ENCODE measurements at regions not wholly inside any gene's neighbourhood (a gene's known extent, or its start where the extent isn't known, plus 50 kb on each side); places are given as distances from the start of the nearest gene placed in this dataset.
"Not testable (repeated sequence)": the region's sequence is repeated elsewhere in the genome, so short reads cannot be mapped to it uniquely, and the experiment has no call there.

DNA sequence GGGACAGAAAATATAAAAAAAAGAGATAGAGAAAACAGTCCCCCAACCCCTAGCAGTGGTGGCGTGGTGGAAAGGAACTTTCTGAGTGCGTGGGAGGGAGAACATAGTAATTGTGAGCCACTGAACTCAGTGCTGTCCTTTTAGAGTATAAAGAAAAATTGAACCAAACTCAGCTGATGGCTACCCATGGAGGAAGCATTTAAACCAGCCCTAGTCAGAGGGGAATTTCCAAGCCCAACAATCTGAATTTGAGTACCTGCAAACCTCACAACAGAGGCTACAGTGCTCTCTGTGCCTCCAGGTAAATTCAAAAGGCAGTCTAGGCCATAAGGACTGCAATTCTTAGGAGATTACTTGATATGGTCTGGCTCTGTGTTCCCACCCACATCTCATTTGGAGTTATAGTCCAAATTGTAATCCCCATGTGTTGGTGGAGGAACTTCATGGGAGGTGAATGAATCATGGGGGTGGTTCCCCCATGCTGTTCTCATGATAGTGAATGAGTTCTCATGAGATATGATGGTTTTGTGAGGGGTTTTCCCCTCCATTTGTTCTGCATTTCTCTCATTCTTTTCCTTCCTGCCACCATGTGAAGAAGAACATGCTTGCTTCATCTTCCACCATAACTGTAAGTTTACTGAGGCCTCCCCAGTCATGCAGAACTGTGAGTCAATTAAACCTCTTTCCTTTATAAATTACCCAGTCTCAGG lies 687.8 kb downstream of the FAM181B start:
- no peak for DNase-seq

DNA sequence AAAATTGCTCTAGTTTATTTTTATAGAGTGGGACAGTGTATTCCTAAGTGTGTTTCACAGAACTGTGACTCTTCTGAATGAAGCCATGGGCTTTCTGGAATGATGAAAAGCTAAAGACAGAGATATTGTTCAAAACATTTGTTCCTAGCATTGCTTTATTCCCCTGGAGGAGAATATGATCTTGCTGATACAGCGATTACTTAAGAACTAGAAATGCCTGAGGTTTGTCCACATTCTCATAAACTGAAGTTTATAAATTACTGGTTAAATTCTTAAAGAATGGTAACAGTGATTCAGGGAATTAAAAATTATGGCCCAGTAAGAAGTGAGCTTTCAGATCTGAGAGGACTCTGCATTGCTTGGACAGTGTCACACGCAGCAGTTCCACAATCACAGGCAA lies 690.3 kb downstream of the FAM181B start:
- DNase-seq: no peak

DNA sequence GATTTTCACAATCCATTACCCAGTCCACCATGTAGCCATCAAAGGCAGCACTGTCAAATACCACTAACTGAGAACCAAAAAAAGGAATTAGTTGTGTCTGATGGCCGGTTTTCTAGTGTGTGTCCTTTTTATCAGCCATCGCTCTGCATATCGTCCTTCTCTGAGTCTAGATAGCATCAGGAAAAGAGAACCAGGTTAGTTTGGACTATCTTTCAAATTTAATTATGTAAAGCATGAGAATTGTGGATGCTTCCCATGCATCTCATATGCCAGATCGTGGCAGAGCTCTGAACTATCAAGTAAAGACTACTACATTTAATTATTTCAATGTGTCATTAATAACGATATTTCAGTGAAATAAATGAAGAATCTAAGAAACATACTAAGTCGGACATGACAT lies 691.9 kb downstream of the FAM181B start:
- no peak for DNase-seq

DNA sequence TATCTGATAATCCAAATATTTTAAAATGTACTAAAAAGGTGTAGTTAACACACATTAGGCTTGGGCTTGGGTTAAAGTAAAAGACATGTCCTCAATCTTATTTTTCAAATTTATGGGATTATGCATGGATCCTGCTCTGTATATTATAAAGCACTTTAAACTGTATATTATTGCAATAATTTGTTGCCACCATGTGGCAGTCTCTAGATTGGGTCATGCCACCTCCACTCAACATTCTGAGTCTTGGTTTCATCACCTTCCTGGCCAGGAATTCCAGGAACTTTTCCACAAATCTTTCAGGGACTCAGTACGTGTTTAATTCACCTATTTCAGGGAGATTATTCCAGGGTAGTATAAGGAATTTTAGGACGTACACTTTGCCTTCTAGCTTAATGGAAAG lies 695.5 kb downstream of the FAM181B start:
- no peak for DNase-seq

DNA sequence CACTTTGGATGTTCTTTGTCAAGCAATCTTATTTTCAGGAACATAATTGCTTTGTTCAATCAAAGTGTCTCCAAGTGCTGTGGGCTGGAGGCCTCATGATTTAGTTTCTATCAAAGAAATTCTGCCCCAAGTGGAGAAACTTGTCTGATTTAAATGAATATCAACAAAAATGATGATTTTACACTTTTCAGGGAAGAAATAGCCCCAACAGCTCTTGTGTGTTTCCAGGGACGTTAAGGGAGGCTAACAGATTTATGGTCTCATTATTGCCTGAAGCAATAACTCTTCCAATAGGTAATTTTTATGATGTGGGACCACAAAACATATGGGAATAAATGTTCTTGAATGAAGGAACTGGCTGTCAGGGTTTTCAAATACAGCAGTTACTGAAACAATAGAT lies 699.1 kb downstream of the FAM181B start:
- DNase-seq: no peak

DNA sequence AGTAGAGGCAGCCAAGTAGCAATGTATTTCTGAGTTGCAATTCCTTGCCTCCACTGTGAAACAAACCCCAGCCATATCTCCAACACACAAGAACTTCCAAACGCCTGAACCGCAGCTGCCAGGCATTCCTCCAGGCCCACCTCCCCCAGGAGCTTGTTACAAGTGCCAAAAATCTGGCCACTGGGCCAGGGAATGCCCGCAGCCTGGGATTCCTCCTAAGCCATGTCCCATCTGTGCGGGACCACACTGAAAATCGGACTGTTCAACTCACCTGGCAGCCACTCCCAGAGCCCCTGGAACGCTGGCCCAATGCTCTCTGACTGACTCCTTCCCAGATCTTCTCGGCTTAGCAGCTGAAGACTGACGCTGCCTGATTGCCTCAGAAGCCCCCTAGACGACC lies 706.3 kb downstream of the FAM181B start:
- DNase-seq: not testable (repeated sequence)

DNA sequence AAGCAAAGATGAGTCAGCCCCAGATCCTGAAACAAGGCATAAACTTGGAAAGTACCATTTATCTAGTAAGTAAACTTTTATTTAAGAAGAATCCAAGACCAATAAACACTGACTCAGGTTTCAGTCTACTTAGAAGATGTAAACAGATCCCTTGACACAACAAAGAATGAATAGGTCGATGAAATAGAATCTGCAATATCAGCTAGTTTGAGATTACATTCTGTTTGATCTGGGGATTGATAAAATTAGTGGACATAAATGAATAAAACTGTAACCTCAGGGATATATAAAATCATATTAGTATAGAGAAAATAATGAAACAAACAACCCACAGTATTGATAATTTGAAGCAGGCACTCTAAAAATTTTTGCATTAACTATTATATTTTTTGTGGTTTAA lies 708.9 kb downstream of the FAM181B start:
- DNase-seq: no peak

DNA sequence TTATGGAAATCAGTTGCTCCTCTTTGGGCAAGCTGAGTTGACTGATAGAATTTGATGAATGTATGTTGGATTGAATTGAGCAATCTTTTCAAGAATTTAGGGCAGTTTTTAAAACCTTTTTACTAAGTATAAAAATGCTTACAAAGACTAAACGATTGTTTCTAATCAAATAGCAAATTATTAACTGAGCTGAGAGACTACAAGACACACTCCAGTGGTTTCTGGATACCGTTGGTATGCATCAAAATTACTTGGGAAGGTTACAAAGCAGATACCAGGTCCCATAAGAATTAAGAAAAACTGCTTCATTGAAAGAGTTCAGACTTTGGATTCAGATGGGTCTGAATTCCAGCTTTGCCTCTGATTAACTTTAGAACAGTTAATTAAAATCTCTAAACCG lies 721.4 kb downstream of the FAM181B start:
- no peak for DNase-seq

DNA sequence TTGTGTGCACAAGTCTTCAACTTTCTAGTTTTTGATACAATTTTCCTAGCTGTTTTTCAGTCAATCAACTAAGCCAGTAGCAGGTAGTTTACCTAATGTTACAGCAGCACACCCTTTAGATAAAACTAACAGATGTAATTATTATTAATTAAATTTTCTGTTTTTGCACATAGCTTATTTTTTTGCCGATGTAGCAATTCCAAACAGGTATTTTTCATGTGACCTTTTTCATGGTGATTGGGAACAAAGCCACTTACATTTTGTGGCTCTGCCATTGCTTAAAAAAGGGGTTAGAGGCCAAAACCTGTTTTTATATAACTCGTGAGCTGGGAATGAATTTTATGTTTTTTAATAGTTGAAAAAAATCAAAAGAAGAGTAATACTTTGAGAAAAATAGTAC lies 724.5 kb downstream of the FAM181B start:
- no peak for DNase-seq

DNA sequence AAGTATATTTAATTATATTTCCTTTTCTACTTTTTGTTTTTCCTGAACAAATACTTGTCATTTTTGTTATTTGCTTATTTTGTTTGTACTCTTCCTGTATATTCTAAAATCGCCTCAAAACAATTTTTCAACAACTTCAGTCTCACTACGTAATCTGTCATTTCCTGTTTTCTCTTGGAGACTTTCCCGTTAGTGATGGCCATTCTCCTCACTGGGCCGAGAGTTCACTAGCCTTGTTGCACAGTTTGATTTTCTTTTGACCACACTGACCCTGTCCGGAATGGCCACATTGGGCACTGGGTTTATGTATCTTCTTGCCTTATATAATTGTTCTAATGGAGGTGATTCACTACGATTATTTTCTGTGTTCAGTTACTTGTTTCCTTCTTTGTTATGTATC lies 726.1 kb downstream of the FAM181B start:
- no peak for DNase-seq

DNA sequence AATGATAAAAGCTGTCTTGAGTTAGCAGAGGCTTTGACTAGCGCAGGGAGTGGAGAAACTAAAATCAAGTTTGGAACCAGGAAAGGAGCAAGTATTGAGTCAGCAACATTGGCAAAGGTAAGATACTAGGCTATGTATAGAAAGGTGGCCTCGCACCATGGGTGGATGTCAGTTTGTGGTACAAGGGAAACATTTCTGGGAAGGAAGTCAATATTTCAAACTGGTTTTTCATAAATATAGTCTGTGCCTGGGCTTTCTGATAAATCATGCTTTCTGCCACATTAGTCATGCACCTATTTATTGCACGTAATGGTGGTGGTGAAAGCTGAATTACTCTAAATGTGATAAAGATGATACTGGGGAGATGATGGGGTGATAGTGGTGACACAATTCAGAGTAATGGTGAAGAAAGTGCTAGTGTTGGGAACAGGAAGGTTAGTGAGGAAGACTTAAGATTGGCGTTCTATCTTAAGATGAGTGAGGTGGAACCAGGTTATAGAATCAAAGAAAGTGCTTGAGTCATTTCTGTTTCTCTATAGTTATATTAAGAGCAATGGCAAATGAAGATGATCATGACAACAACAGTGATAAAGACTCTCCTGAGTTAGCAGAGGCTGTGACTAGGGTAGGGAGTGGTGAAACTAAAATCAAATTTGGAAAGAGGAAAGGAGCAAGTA lies 729.0 kb downstream of the FAM181B start:
- no peak for DNase-seq

DNA sequence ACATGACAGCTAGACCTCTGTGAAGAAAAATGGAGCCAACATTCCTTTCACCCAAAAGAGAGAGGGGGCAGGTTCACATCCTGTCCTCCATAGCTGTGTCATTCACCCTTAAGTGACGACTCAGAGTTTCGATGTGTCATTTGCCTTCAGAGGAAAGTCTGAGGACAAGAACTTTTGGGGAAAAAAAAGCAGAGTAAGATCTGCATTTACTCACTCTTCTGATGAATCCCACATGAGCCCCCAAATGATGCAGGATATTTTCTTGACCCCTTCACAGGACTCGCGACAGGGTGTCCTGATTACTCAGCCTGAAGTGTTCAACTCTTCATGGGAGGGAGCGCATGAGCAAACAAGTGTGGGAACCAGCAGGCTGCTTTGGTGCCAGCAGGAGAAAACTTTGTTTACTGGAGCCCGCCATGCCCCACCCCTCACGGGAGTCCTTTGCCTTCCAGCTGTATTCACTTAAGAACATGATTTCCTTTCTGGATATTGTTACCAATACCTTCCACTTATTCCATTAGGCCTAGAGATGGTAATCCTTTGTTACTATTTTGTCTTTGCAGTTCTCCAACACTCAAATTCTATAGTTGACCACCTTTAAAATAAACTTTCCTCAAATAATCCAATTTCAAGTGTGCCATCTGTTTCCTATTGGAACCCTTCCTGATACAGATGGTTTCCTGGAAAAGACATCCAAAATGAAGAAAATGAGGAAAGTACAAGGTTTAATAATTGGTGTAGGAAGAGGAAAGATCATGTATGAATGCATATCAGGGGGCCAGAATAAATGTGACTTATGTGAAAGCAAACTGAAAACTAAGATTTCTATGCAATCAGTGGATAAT lies 729.8 kb downstream of the FAM181B start:
- no peak for DNase-seq

DNA sequence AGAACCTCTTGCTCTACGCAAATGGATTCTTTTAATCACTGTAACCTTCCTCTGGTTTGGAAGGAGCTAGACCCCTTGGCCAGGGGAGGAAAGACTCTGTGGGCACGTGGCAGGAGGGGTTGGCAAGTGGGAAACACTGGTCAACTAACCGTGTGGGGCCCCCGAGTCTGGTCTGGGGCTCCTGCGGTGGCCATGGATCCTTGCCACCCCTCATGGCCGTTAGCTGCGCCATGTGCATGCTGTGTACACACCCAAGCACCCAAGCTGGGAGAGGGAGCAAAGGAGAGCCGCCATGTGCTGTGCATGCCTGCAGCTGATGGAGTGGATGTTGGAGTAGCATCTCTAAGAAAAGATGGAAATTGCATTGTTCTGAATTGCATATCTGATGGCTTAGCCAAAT lies 730.6 kb downstream of the FAM181B start:
- no peak for DNase-seq

DNA sequence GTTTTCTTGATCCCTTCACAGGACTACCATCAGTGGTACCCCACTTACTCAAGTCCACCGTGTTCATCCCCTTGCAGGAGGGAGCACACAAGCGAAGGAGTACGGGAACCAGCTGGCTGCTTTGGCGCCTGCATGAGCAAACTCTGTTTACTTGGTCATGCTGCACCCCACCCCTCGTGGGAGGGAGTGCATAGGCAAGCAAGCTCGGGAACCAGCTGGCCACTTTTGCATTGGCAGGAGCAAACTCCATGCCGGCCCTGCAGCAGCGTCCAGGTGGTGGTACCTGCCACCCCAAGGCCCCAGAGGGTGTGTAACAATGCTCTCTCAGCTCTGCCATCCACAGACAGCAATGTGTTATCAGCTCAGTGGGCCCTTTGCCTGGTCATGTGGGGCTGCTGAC lies 737.8 kb downstream of the FAM181B start:
- no peak for DNase-seq

DNA sequence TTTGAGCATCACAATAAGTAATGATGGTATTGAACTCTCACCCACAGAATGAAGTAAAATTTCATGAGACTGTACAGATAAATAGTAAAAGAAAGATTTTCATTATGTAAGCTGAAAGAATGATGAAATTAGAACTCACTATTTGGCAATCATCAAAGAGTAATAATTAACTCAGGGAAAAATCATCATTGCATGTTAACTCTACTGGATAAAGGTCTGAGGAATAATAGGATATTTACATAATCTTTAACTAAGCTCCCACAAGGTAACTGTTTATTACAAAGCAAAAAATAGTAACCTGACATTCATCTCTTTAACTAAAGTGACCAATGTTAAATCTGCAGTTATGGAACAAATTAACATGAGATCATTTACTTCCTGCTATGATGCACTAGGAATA lies 739.9 kb downstream of the FAM181B start:
- no peak for DNase-seq

DNA sequence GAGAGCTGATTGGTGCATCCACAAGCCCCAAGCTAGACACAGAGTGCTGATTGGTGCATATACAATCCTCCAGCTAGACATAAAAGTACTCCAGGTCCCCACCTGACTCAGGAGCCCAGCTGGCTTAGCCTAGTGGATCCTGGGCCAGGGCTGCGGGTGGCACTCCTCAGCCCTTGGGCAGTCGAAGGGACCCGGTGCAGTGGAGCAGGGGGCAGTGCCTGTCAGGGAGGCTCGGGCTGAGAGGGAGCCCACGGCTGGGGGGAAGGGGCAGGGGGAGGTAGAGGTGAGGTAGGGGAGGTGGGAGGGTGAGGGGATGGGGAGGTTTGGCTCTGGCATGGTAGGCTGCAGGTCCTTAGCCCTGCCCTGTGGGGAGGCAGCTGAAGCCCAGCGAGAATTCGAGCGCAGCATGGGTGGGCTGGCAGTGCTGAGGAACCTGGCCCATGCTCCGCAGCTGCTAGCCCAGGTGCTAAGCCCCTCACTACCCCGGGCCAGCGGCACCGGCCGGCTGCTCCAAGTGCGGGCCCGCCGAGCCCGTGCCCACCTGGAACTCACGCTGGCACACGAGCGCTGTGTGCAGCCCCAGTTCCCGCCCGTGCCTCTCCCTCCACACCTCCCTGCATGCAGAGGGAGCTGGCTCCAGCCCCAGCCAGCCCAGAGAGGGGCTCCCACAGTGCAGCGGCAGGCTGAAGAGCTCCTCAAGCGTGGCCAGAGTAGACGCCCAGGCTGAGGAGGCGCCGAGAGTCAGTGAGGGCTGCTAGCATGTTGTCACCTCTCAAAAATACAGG lies 742.8 kb downstream of the FAM181B start:
- DNase-seq: no peak

DNA sequence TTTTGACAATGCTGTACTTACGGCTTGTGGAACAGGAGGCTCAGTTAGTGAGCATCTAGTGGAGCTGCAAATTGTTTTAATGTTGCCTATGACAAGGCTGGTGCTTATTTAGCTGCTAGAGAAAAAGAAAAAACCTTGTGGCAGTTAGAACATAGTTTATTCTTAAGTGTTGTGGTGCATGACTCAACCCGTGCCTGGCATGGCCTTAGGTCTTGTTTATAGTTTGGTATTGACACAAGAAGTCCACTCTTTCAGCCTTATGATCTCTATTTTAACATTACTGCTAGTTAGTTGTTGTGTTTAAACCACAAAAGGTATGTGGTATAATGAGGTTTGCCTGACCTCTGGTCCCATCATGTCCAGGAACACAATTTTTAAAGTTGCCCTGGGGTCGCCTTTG lies 744.6 kb downstream of the FAM181B start:
- DNase-seq: no peak

DNA sequence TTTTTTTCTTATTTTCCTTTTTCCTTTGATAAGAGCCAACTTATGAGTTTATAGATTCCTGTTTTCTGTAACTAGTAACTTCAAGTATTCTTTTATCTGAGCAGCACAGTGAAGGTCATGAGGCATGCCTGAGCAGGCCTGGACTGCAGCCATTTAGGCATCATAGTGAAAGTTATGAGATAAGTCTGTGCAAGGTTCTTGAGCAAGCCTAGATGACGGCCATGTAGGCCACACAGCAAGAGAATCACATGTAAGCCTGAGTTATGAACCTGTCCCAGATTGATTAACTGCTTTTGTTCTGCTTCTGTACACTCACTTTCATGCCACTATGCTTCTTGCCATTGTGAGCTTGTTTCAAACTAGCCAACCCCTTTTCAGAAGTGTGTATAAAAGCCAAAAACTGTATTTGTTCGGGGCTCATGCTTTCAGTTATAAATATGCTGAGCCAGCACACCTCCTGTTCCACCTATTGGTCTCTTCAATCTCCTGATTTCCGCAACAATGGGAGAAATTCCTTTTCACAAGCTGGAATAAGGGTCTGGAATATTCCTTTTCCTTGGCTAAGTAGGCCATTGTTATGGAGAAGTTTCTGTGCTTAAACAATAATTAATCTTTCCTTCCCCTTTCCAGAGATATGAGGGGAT lies 745.7 kb downstream of the FAM181B start:
- DNase-seq: no peak

DNA sequence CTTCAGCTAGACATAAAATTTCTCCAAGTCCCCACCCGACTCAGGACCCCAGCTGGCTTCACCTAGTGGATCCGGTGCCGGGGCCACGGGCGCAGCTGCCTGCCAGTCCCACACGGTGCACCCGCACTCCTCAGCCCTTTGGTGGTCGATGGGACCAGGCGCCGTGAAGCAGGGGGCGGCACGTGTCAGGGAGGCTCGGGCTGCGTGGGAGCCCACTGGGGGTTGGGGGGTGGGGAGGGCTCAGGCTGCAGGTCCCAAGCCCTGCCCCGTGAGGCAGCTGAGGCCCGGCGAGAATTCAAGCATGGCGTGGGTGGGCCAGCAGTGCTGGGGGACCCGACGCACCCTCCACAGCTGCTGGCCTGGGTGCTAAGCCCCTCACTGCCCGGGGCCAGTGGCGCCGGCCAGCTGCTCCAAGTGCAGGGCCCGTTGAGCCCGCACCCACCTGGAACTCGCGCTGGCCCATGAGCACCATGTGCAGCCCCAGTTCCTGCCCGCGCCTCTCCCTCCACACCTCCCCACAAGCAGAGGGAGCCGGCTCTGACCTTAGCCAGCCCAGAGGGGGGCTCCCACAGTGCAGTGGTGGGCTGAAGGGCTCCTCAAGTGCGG lies 747.0 kb downstream of the FAM181B start:
- no peak for DNase-seq

DNA sequence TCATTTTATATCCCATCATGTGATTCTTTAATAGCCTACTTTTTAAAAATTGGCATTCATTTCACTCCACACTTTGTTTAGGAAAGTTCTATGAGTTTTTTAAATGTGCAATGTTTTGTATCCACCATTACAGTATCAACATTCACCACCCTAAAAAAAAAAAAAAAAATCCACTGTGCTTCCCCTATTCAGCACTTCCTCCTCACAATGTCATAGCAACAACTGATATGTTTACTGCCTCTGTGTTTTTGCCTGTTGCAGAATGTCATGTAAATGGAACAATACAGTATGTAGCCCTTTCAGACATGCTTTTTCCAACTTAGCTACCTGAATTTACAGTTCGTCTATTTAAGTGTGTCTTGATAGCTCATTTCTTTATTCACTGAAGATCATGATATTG lies 754.2 kb downstream of the FAM181B start:
- no peak for DNase-seq

DNA sequence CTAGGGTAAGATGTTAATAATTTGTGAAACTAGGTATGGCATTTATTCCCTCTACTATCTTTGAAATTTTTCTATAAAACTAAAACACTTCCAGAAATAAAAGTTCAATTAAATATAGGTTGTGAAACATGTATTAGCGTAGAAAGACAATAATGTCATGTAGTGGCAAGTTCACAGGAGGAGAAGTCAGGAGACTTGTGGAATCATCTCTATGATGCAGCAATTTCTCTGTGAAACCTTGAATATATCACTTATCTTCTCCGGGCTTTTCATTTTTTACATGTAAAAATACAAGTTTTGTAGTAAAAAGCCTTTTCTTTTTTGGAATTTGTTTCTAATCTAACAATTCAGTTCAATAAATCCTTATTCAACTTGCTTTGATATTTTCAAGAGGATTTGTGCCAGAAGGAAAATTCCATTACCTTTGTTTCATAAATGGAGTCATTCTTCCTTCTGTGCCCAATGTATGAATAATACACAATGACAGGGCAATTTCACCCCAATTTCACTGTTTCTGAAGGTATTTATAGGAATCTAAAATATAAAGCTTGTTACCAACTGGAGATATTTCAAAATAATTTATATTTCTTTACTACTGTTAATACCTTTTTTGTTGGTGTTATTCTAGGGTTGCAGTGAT lies 758.3 kb downstream of the FAM181B start:
- DNase-seq: no peak

DNA sequence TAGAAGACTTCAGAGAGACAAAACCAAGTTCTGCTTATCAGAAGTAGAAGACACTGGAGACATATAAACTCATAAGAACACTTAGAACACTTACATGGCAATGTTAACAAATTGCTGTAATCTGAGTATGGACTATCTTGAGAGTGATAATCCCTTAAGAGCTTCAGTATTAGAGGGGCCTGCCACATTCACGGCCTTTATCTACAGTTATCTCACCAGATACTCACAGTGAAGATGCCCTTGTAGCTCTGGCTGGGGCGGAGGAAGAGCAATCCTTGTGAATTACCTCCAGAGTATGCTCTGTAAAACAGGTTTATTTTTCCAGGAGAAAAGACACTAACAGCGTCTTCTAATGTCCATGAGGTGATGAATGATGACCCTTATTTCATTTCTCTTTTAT lies 762.8 kb downstream of the FAM181B start:
- DNase-seq: no peak
